Hepatocyte (in vitro differentiated cells): ENCODE measurements at regions not wholly inside any gene's neighbourhood (a gene's known extent, or its start where the extent isn't known, plus 50 kb on each side); places are given as distances from the start of the nearest gene placed in this dataset.

ENCODE experiments used
- CTCF ChIP-seq: fragments of 200-600 bp; sonication (generic); IDR thresholded peaks from 2 replicates; pipeline ENCODE4 v1.5.1; 2016; ENCODE audit warnings: antibody characterized with exemption, mild to moderate bottlenecking; ENCODE audit not compliant: poor library complexity
- EZH2 ChIP-seq: fragments of 200-600 bp; sonication (generic); IDR thresholded peaks from 2 replicates; pipeline ENCODE4 v1.6.1; 2016; ENCODE audit warnings: antibody characterized with exemption, mild to moderate bottlenecking, borderline replicate concordance
- EZH2phosphoT487 ChIP-seq: fragments of 200-600 bp; sonication (generic); IDR thresholded peaks from one replicate; pipeline ENCODE4 v1.6.1; 2018; ENCODE audit warnings: antibody characterized with exemption, mild to moderate bottlenecking, low read depth, moderate library complexity; ENCODE audit not compliant: unreplicated experiment, severe bottlenecking

- TF ChIP-seq CTCF (no peak), EZH2 (no peak), EZH2phosphoT487 (no peak)
Measured at GRCh38 chr10:43906490-43906889, 257.8 kb upstream of the ZNF32 start.
